ENCODE measurements at regions not wholly inside any gene's neighbourhood (a gene's known extent, or its start where the extent isn't known, plus 50 kb on each side); places are given as distances from the start of the nearest gene placed in this dataset.
"Not testable (repeated sequence)": the region's sequence is repeated elsewhere in the genome, so short reads cannot be mapped to it uniquely, and the experiment has no call there.

DNA sequence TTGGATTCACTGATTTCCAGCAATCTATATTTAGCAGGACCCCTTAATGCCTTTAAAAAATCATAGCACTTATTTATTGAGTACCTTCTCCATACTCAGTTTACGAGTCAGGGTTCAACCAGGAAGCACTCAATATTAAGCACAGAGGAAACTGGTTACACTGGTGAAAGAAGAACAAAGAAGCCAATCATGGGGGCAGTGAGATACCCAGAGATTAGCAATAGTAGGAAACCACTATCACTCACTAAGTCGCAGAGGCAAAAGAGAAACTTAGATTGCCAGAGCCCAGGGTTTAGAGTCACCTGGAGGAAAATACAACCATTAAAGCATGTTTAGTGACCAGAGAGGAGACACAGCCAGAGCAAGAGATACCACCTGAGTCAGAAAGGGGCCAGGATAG is 670.5 kb upstream of the USP24 start:
- H3K36me3 Mint-ChIP-seq: no peaks in the 10 kb centered on the region
- H3K4me1 Mint-ChIP-seq: no peaks in the 10 kb centered on the region
- peaks cover 5% of the 10 kb centered on the region in 2 donors for H3K27me3 Mint-ChIP-seq
- H3K4me3 Mint-ChIP-seq: no peak overlapping the region
- no peak for DNase-seq
- H3K27ac Mint-ChIP-seq: no peak overlapping the region
- ATAC-seq (replicated peaks): no peak
- H3K9me3 Mint-ChIP-seq: no peaks in the 10 kb centered on the region

DNA sequence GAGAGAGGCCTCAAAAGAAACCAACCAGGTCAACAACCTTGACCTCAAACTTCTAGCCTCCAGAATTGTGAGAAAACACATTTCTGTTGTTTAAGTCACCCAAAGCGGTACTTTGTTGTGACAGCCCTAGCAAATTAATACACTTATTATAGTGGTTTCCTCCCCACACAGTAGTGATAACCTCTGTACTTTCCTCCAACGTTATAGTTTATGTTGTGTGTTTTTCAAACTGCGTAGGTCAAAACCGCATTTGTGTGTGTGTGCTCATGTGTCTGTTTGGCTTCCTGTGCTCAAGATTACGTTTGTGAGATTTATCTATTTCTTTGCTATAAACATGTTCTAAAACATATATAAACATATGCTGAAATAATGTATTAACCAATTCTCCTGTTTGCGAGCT is 667.8 kb upstream of the USP24 start:
- Mint-ChIP-seq H3K4me1 (no peaks in the 10 kb centered on the region), H3K4me3 (no peak overlapping the region), H3K9me3 (no peaks in the 10 kb centered on the region), H3K27ac (no peak overlapping the region), H3K27me3 (peaks cover 5 to 7% of the 10 kb centered on the region in 2 donors), H3K36me3 (no peaks in the 10 kb centered on the region)
- DNase-seq: no peak
- ATAC-seq (replicated peaks): no peak

DNA sequence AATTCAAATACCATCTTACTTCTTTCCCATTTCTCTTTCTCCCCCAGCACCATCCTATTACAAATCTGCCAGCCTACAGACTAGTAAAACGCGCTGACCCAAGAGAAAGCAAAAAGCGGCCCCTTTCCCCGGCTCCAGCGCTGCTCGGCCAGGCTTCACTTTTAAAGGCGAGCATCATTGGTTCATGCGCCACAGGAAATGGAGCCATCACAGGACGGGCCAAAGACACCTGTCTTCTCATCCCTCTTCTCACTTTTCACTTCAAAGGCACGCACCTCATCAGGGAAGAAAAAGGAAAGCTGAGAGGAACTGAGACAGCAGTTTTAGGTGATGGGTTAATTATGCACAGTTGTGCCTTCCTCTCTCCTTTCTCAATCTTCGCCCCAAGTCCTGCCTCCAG is 664.2 kb upstream of the USP24 start:
- Mint-ChIP-seq H3K4me3 (no peak overlapping the region), H3K9me3 (no peaks in the 10 kb centered on the region), H3K27me3 (peaks cover 0 to 7% of the 10 kb centered on the region in 2 donors), H3K36me3 (no peaks in the 10 kb centered on the region), H3K4me1 (no peaks in the 10 kb centered on the region), H3K27ac (no peak overlapping the region)
- no peak for DNase-seq
- ATAC-seq (replicated peaks): no peak

DNA sequence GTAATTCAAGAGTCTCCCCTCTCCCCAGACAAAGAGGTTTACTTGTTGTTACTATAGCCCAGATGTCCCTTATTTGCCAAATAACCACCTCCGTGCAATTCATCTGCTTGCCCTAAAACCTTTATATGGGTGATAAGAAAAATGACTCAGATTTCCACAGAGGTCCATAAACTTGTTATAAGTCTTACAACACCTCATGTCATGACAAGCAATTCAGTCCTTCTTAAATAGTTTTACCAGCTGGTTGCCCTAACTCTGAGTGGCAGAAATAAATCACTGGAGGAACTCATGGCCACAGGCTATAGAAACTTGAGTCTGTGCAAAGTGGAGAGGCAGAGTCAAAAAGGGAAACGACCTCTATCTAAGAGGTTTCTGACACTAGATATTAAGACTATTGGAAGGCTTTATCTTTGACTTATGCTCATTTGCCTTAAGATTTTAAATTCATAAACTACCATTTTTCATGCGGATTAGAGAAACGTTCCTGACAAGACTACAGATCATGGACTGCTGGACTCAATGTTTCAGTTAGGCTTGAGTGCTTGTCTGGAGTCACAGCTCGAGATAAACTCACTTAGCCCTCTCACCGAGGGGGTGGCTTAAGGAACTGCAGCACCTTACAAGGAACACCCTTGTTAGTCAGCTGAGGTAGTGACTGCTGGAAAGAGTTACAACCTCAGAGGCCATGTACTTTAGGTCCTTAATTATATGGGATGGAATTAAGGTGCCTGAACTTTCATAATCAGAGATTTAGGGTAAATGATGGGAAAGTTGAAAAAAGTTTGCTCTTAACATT is 662.5 kb upstream of the USP24 start:
- no peak overlapping the region for H3K4me3 Mint-ChIP-seq
- no peaks in the 10 kb centered on the region for H3K4me1 Mint-ChIP-seq
- H3K27ac Mint-ChIP-seq: no peak overlapping the region
- no peak for DNase-seq
- peaks cover 0 to 7% of the 10 kb centered on the region in 2 donors for H3K27me3 Mint-ChIP-seq
- no peaks in the 10 kb centered on the region for H3K36me3 Mint-ChIP-seq
- no peak for ATAC-seq (replicated peaks)
- H3K9me3 Mint-ChIP-seq: no peaks in the 10 kb centered on the region

DNA sequence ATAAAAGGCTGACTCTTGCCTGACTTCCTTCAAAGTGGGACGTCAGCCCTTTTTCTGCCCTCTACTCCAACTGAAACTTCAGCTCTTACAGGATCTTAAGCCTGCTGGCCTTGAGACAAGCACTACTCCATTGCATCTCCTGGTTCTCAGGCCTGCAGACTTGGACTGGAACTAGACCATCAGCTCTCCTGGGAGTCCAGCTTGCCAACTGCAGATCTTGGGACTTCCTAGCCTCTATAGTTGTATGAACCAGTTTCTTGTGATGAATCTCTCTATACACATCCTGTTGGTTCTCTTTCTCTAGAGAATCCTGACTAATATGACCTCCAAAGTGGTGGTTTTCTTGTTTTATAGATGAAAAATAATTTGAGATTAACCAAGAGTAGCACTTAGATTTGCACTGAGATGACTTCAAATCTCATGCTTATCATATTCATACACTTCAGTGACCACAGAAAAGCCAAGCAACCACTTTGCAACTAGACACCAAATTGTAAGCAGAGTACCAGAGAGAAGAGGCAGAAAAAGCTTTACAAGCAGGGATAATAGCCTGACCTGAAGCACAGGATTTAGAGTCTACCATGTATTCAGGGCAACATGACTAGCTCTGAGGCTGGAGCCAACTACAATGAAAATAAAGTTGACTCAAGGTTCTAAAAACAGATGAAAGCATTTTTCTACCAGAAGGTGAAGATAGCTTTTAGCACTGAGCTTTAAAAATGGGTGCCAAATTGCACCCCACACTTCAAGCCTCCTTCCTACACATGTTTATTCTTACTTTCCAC is 661.3 kb upstream of the USP24 start:
- DNase-seq (no peak), ATAC-seq (replicated peaks) (no peak)
- Mint-ChIP-seq H3K9me3 (no peaks in the 10 kb centered on the region), H3K4me1 (no peaks in the 10 kb centered on the region), H3K27ac (no peak overlapping the region), H3K4me3 (no peak overlapping the region), H3K36me3 (no peaks in the 10 kb centered on the region), H3K27me3 (peaks cover 0 to 7% of the 10 kb centered on the region in 2 donors)

DNA sequence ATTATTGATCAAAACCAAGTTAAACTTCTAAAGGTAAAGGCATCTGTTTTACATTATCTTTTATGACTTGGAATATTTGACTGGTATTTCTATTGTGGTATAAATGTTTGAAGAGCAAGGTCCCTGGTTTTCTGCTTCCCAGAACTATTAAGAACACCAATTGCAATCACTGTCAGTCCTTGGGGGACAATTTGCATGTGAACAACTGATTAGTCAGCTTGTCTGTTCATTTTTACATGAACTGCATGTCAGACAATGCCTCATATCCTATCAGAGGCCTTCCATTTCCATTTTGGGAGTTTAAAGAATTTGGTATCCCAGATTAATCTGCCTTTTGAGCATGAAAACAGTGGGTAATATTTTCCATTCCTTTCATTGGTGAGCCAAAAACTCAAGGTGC is 654.9 kb upstream of the USP24 start:
- no peak for DNase-seq
- H3K4me3 Mint-ChIP-seq: no peak overlapping the region
- peaks cover 0 to 5% of the 10 kb centered on the region in 2 donors for H3K27me3 Mint-ChIP-seq
- no peaks in the 10 kb centered on the region for H3K4me1 Mint-ChIP-seq
- H3K9me3 Mint-ChIP-seq: no peaks in the 10 kb centered on the region
- H3K27ac Mint-ChIP-seq: no peak overlapping the region
- H3K36me3 Mint-ChIP-seq: no peaks in the 10 kb centered on the region
- ATAC-seq (replicated peaks): no peak

DNA sequence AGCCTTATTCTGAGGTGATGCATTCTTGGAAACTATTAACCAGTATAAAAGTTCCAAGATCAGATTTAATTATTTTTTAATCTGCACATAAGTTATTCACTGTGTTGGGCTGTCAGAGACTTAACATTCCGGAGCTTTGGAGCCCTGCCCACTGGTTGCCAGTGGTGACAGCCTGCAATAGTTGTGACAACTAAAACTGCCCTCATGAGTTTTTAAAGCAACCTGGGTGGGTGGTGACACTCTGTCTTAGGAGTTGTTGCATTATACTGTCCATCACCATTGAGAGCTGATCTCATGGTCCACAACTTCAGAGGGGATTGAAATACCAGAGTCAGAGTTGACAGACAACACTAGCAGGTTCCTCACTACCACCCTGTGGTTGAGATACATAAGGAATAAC is 653.9 kb upstream of the USP24 start:
- Mint-ChIP-seq H3K27ac (no peak overlapping the region), H3K27me3 (peaks cover 0 to 7% of the 10 kb centered on the region in 2 donors), H3K4me1 (no peaks in the 10 kb centered on the region), H3K9me3 (no peaks in the 10 kb centered on the region), H3K36me3 (no peaks in the 10 kb centered on the region), H3K4me3 (no peak overlapping the region)
- no peak for ATAC-seq (replicated peaks)
- DNase-seq: no peak

DNA sequence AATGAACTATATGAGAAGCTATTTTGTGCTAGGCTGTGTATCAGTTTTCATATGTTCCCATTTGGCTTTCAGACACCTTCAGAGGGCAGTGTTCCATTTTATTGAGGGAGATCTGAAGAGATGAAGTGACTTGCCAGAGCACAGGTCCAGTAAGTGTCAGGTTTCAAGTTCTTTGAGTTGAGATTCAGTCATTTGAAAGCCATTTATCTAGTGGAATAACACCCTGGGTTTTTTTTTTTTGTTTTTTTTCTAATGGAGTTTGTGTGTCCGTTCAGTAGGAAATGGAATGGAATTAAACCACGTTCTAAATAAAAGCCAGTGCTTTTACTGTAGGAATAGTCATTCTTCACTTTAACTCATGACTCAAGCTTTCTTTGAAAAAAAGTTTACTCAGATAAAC is 652.9 kb upstream of the USP24 start:
- Mint-ChIP-seq H3K4me1 (no peaks in the 10 kb centered on the region), H3K36me3 (no peaks in the 10 kb centered on the region), H3K27ac (no peak overlapping the region), H3K27me3 (peaks cover 0 to 7% of the 10 kb centered on the region in 2 donors), H3K9me3 (no peaks in the 10 kb centered on the region), H3K4me3 (no peak overlapping the region)
- no peak for DNase-seq
- no peak for ATAC-seq (replicated peaks)

DNA sequence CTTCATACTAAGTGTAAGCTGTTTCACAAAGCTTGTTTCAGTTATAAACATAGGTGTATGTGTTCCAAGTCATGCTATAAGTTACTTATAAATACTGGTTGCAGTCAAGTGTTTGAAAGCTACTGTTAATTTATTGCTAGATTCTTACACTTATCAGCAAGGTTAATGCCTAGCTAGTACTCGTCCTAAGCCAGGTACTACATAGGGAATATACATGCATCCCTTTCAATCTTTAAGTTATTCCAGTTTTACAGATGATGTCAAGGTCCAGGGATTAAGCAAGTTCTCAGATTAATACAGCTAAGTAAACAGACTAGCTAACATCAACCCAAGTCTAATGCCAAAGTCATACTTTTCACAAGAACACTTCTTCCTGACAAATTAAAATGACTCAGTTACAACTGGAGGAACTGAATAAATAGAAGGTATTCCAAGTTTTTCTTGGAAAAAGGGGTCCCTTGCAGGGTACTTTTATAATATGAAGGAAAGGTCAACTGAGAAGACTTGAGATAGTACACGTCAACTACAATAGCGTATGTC is 652.2 kb upstream of the USP24 start:
- H3K4me3 Mint-ChIP-seq: no peak overlapping the region
- no peak for ATAC-seq (replicated peaks)
- H3K27ac Mint-ChIP-seq: no peak overlapping the region
- no peaks in the 10 kb centered on the region for H3K4me1 Mint-ChIP-seq
- H3K36me3 Mint-ChIP-seq: no peaks in the 10 kb centered on the region
- no peak for DNase-seq
- peaks cover 0 to 7% of the 10 kb centered on the region in 2 donors for H3K27me3 Mint-ChIP-seq
- no peaks in the 10 kb centered on the region for H3K9me3 Mint-ChIP-seq

DNA sequence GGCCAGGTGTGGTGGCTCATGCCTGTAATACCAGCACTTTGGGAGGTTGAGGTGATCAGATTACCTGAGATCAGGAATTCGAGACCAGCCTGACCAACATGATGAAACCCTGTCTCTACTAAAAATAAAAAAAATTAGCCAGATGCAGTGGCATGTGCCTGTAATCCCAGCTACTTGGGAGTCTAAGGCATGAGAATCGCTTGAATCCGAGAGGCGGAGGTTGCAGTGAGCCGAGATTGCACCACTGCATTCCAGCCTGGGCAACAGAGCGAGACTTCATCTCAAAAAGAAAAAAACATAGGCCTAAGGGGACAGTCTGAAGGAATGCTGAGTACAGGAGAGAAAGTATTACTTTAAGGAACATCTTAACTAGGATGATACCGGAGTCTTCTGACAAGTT is 650.6 kb upstream of the USP24 start:
- H3K4me3 Mint-ChIP-seq; H3K9me3 Mint-ChIP-seq; H3K4me1 Mint-ChIP-seq; H3K27ac Mint-ChIP-seq; H3K27me3 Mint-ChIP-seq; DNase-seq; ATAC-seq (replicated peaks); H3K36me3 Mint-ChIP-seq: not testable (repeated sequence)

DNA sequence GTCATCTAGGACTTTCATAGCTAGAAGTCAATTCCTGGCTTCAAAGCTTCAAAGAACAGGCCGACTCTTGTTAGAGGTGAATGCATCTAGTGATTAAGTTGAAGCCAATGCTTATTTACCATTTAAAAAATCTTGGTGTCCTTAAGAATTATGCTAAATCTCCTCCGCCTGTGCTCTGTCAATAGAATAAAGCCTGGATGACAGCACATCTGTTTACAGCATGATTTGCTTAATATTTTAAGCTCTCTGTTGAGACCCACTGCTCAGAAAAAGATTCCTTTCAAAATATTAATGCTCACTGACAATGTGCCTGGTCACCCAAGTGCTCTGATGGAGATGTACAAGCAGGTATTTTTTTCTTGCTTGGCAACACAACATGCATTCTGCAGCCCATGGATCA is 649.1 kb upstream of the USP24 start:
- ATAC-seq (replicated peaks) (no peak), DNase-seq (no peak)
- Mint-ChIP-seq H3K4me1 (no peaks in the 10 kb centered on the region), H3K4me3 (no peak overlapping the region), H3K27ac (no peak overlapping the region), H3K27me3 (peaks cover 0 to 12% of the 10 kb centered on the region in 2 donors), H3K9me3 (no peaks in the 10 kb centered on the region), H3K36me3 (no peaks in the 10 kb centered on the region)

DNA sequence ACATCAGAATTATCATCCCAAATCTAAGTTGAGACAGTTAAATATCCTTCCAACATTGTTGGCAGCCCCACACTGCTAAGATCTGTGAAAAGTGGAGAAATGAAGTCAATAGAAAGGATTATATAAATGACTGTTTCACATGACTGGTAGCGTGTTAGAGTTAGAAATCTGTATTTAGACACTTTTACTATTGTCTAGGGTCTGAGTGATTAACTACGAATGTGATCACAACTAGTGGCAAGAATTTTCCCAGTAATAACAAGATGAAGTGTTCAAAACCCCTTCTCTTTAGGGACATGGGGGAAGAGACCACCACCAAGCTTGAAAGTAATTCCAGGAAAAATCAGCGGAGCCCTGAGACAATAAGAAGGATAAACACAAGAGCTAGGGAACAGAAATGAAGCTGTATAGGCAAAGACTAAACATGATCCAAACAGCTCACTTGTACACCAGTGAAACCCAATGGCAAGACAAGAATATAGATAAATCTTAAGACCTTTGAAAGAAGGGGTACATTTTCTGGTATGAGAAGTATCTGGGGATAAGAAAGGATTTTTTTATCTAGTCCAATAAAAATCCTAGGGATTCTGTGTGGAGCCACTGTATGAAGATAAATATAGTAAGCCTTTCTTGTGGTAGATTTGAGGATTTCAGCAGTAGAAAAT is 646.6 kb upstream of the USP24 start:
- Mint-ChIP-seq H3K9me3 (no peaks in the 10 kb centered on the region), H3K4me1 (no peaks in the 10 kb centered on the region), H3K36me3 (no peaks in the 10 kb centered on the region), H3K27ac (no peak overlapping the region), H3K27me3 (peaks cover 0 to 12% of the 10 kb centered on the region in 2 donors), H3K4me3 (no peak overlapping the region)
- ATAC-seq (replicated peaks): no peak
- DNase-seq: no peak

DNA sequence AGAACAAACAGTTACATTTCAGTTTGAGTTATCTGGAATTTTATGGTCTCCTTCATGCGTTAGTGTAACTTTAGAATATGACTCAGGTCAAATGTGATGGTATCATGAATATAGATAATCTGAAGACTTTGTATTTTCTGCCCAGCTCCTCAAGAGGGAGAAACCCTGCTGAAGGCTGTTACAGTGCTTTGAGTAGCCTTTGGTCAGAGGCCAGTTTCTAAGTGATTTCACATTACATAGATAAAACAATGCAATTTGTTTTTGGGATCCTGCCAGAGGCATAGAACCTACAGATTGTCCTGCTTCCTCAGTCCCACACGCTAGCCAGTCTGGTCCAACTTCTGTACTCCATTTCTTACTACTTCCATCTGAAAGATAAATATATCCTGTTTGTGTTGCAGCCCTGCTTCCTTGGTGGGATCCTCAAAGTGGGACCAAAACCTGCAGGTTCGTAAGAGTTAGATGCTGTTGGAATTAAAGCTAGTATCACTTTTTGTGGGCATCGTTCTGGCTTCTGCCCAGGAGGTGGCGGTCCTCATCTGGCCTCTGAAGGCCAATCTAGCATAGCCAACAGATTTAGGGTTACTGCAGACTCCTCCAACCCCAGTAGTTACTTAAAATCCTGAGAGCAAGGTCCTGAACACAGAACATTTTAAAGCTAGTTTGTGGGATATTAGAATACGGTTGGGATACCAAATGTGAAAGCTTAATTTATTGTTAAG is 645.8 kb upstream of the USP24 start:
- no peak for ATAC-seq (replicated peaks)
- Mint-ChIP-seq H3K4me3 (no peak overlapping the region), H3K4me1 (no peaks in the 10 kb centered on the region), H3K36me3 (no peaks in the 10 kb centered on the region), H3K27me3 (peaks cover 0 to 12% of the 10 kb centered on the region in 2 donors), H3K9me3 (no peaks in the 10 kb centered on the region), H3K27ac (no peak overlapping the region)
- DNase-seq: no peak

DNA sequence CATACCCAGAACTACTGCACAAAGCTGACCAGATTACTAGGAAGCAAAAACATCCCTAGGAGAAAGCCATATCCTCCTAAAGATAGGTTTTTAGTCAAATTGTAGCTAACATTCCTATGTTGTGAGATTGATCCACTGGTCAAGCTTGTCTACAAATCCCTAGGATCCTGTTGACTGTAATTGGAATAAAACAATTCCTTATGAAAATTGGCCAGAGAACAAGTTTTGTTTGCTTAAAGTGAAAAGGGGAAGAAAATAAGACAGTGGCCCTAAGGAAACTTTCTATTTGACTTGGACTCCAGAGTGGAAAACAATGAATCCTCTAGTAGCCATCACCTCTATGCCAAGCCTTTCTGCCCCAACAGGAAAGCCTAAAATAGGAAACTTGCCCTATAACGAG is 645.2 kb upstream of the USP24 start:
- ATAC-seq (replicated peaks) (no peak), DNase-seq (no peak)
- Mint-ChIP-seq H3K27me3 (peaks cover 0 to 9% of the 10 kb centered on the region in 2 donors), H3K27ac (no peak overlapping the region), H3K4me1 (no peaks in the 10 kb centered on the region), H3K36me3 (no peaks in the 10 kb centered on the region), H3K4me3 (no peak overlapping the region), H3K9me3 (no peaks in the 10 kb centered on the region)
